PC-3 (cell line): ENCODE measurements at regions not wholly inside any gene's neighbourhood (a gene's known extent, or its start where the extent isn't known, plus 50 kb on each side); places are given as distances from the start of the nearest gene placed in this dataset.
"Not testable (repeated sequence)": the region's sequence is repeated elsewhere in the genome, so short reads cannot be mapped to it uniquely, and the experiment has no call there.

Experiments used
- ATAC-seq: fragments of 200-7000 bp; cut with Tn5 transposase; 2 replicates; pipeline ENCODE4 v1.9.1; 2020; ENCODE audit warnings: mild to moderate bottlenecking, moderate library complexity
- BruUV-seq: library from RNA; stranded (reverse); fragments of 400-500 nt; replicated peaks from 2 replicates; lab custom pipeline; 2021; lab: Mats Ljungman, UMichigan
- CTCF ChIA-PET: fragments of 300-600 bp; sonication (Branson Sonifier 250); formaldehyde crosslinking; loops from one replicate; lab custom pipeline; 2022; ENCODE audit warnings: antibody characterized with exemption; lab: Charles Lee
- POLR2A ChIA-PET: fragments of 300-600 bp; sonication (Branson Sonifier 250); formaldehyde crosslinking; loops from one replicate; lab custom pipeline; 2022; ENCODE audit warnings: antibody characterized with exemption; ENCODE audit not compliant: unreplicated experiment; lab: Charles Lee
- DNase-seq: peaks from one replicate; pipeline ENCODE4 v3.0.0-alpha.2; 2015
- H2AFZ ChIP-seq: fragments of 300-600 bp; sonication (generic); 2 replicates; pipeline ENCODE4 v1.6.0; 2016; ENCODE audit warnings: antibody characterized with exemption, low read length
- H3F3A ChIP-seq: fragments of 300-600 bp; sonication (generic); one replicate; pipeline ENCODE4 v1.6.0; 2017; ENCODE audit warnings: antibody characterized with exemption, low read length, control low read depth, mild to moderate bottlenecking; ENCODE audit not compliant: unreplicated experiment
- H3K27ac ChIP-seq: fragments of 300-600 bp; sonication (generic); 2 replicates; pipeline ENCODE4 v1.5.1; 2016; ENCODE audit warnings: mild to moderate bottlenecking, low read length
- H3K27me3 ChIP-seq: fragments of 300-600 bp; sonication (generic); 2 replicates; pipeline ENCODE4 v1.6.1; 2016; ENCODE audit warnings: low read length, mixed read lengths
- H3K36me3 ChIP-seq: fragments of 300-600 bp; sonication (generic); 2 replicates; pipeline ENCODE4 v1.6.1; 2016; ENCODE audit warnings: low read depth, mixed run types, low read length, mixed read lengths
- H3K4me1 ChIP-seq: fragments of 300-600 bp; sonication (generic); 2 replicates; pipeline ENCODE4 v1.5.1; 2016; ENCODE audit warnings: low read length; ENCODE audit not compliant: insufficient read depth
- H3K4me2 ChIP-seq: fragments of 300-600 bp; sonication (generic); 2 replicates; pipeline ENCODE4 v1.6.0; 2016; ENCODE audit warnings: low read length
- H3K4me3 ChIP-seq: fragments of 300-600 bp; sonication (generic); 2 replicates; pipeline ENCODE4 v1.5.1; 2016; ENCODE audit warnings: mild to moderate bottlenecking, low read length, mixed read lengths
- H3K79me2 ChIP-seq: fragments of 300-600 bp; sonication (generic); 2 replicates; pipeline ENCODE4 v1.6.1; 2017; ENCODE audit warnings: low read length, mixed read lengths
- H3K9ac ChIP-seq: fragments of 300-600 bp; sonication (generic); 2 replicates; pipeline ENCODE4 v1.6.0; 2016; ENCODE audit warnings: mild to moderate bottlenecking, low read length
- H3K9me2 ChIP-seq: fragments of 300-600 bp; sonication (generic); replicated peaks from 2 replicates; pipeline ENCODE4 v1.6.1; 2016; ENCODE audit warnings: mixed run types, low read length, mixed read lengths
- H3K9me3 ChIP-seq: fragments of 300-600 bp; sonication (generic); 2 replicates; pipeline ENCODE4 v1.6.1; 2016; ENCODE audit warnings: low read length, mixed read lengths
- H4K20me1 ChIP-seq: fragments of 300-600 bp; sonication (generic); 2 replicates; pipeline ENCODE4 v1.6.1; 2016; ENCODE audit warnings: low read length, mixed read lengths
- CTCF ChIP-seq: fragments of 300-600 bp; sonication (generic); conservative IDR thresholded peaks from 2 replicates; pipeline ENCODE4 v1.5.1; 2017; ENCODE audit warnings: antibody characterized with exemption, low read depth, mild to moderate bottlenecking, low read length
- EZH2 ChIP-seq: fragments of 300-600 bp; sonication (generic); IDR thresholded peaks from one replicate; pipeline ENCODE4 v1.6.1; 2017; ENCODE audit warnings: antibody characterized with exemption, mild to moderate bottlenecking, low read length; ENCODE audit not compliant: unreplicated experiment
- EZH2phosphoT487 ChIP-seq: fragments of 300-600 bp; sonication (generic); IDR thresholded peaks from 2 replicates; pipeline ENCODE4 v1.6.1; 2018; ENCODE audit warnings: mild to moderate bottlenecking, antibody characterized with exemption, low read length, borderline replicate concordance
- intact Hi-C: fragments of 100-400 bp; cut with micrococcal nuclease; formaldehyde crosslinking; loops from 2 replicates; pipeline ENCODE4 v1.9.0; 2023

GRCh38 chr1:99397029-99397428, 132.7 kb downstream of the PLPPR4 start:
- no peaks in the 10 kb centered on the region for H3K27me3 ChIP-seq
- H3F3A ChIP-seq, result no peaks in the 10 kb centered on the region
- H3K9me3 ChIP-seq, result no peaks in the 10 kb centered on the region
- CTCF ChIA-PET, result no interaction called here
- H3K36me3 ChIP-seq, result no peaks in the 10 kb centered on the region
- no peaks in the 10 kb centered on the region for H3K9me2 ChIP-seq
- H3K4me3 ChIP-seq, result no peak overlapping the region
- intact Hi-C loops, result no loop called here
- ATAC-seq (no peak), DNase-seq (no peak)
- no peaks in the 10 kb centered on the region for H3K4me1 ChIP-seq
- H3K79me2 ChIP-seq, result no peaks in the 10 kb centered on the region
- TF ChIP-seq EZH2phosphoT487 (no peak), CTCF (no peak), EZH2 (no peak)
- no peaks in the 10 kb centered on the region for H4K20me1 ChIP-seq
- POLR2A ChIA-PET, result no interaction called here
- H3K9ac ChIP-seq, result no peak overlapping the region
- H3K27ac ChIP-seq, result no peak overlapping the region
- BruUV-seq, result no TSS peak
- no peak overlapping the region for H3K4me2 ChIP-seq
- H2AFZ ChIP-seq, result no peak overlapping the region

- Histone ChIP-seq H2AFZ (no peak overlapping the region), H3F3A (no peaks in the 10 kb centered on the region), H3K4me2 (no peak overlapping the region), H3K9me3 (no peaks in the 10 kb centered on the region), H3K4me1 (no peaks in the 10 kb centered on the region), H3K9me2 (no peaks in the 10 kb centered on the region), H4K20me1 (no peaks in the 10 kb centered on the region), H3K27ac (no peak overlapping the region), H3K36me3 (no peaks in the 10 kb centered on the region), H3K79me2 (no peaks in the 10 kb centered on the region), H3K27me3 (no peaks in the 10 kb centered on the region), H3K9ac (no peak overlapping the region), H3K4me3 (no peak overlapping the region)
- POLR2A ChIA-PET, result no interaction called here
- no peak for DNase-seq
- no peak for ATAC-seq
- CTCF ChIA-PET, result no interaction called here
- TF ChIP-seq EZH2, result no peak
- no peak for TF ChIP-seq EZH2phosphoT487
- no TSS peak for BruUV-seq
- intact Hi-C loops, result no loop called here
Observed at GRCh38 chr1:99397863-99398262, 133.6 kb downstream of the PLPPR4 start.

GRCh38 chr1:99401556-99401955, 137.3 kb downstream of the PLPPR4 start:
- not testable (repeated sequence) for ATAC-seq, H3K4me2 ChIP-seq

GRCh38 chr1:99404399-99404798, 140.1 kb downstream of the PLPPR4 start:
- H3K36me3 ChIP-seq, H2AFZ ChIP-seq, ATAC-seq, BruUV-seq, H3F3A ChIP-seq, H3K27ac ChIP-seq, H3K27me3 ChIP-seq, H3K4me3 ChIP-seq, H3K4me2 ChIP-seq, H3K9me2 ChIP-seq, POLR2A ChIA-PET, H3K79me2 ChIP-seq, H4K20me1 ChIP-seq, H3K4me1 ChIP-seq, H3K9ac ChIP-seq, H3K9me3 ChIP-seq, CTCF ChIA-PET, intact Hi-C loops, DNase-seq: not testable (repeated sequence)

More at GRCh38 chr1:99401556-99401955, 137.3 kb downstream of the PLPPR4 start:
- H3K4me3 ChIP-seq, DNase-seq, intact Hi-C loops, H4K20me1 ChIP-seq, H3K4me1 ChIP-seq, H3F3A ChIP-seq, H3K27me3 ChIP-seq, H3K36me3 ChIP-seq, H3K9me3 ChIP-seq, H3K9ac ChIP-seq, H3K27ac ChIP-seq, H2AFZ ChIP-seq, H3K79me2 ChIP-seq, H3K9me2 ChIP-seq, CTCF ChIA-PET, POLR2A ChIA-PET, BruUV-seq: not testable (repeated sequence)

- H3K36me3 ChIP-seq, H3K4me2 ChIP-seq, CTCF ChIA-PET, BruUV-seq, H4K20me1 ChIP-seq, H2AFZ ChIP-seq, H3K9ac ChIP-seq, H3K4me1 ChIP-seq, H3F3A ChIP-seq, ATAC-seq, POLR2A ChIA-PET, DNase-seq, H3K27ac ChIP-seq, H3K4me3 ChIP-seq, H3K9me2 ChIP-seq, H3K27me3 ChIP-seq, intact Hi-C loops, H3K79me2 ChIP-seq, H3K9me3 ChIP-seq: not testable (repeated sequence)
Observed at GRCh38 chr1:99405325-99405724, 141.0 kb downstream of the PLPPR4 start.
